Common myeloid progenitor, CD34-positive (primary cell): ENCODE measurements at regions not wholly inside any gene's neighbourhood (a gene's known extent, or its start where the extent isn't known, plus 50 kb on each side); places are given as distances from the start of the nearest gene placed in this dataset.
"Not testable (repeated sequence)": the region's sequence is repeated elsewhere in the genome, so short reads cannot be mapped to it uniquely, and the experiment has no call there.

Experiments used
- CTCF ChIA-PET: fragments of 350-600 bp; sonication (Branson Sonifier 250); formaldehyde crosslinking; loops from one replicate; lab custom pipeline; 2021; ENCODE audit warnings: antibody characterized with exemption; lab: Charles Lee
- POLR2A ChIA-PET: fragments of 350-600 bp; sonication (Branson Sonifier 250); formaldehyde crosslinking; loops from one replicate; lab custom pipeline; 2021; ENCODE audit warnings: antibody characterized with exemption; lab: Charles Lee
- DNase-seq, 3 donors: peaks; one replicate each; pipeline versions ENCODE4 v3.0.0 to v3.0.0-alpha.2; 2013
- H3K27ac ChIP-seq, 2 experiments: 1 replicate in 1 of 2; 2 replicates in 1 of 2; pipeline ENCODE4 v1.7.0; 2013; ENCODE audit warnings: inconsistent platforms in 2 of 2, low read length in 2 of 2, mild to moderate bottlenecking in 2 of 2, low read depth in 1 of 2, moderate library complexity in 1 of 2; ENCODE audit not compliant: severe bottlenecking in 2 of 2, insufficient read depth in 1 of 2, poor library complexity in 1 of 2
- H3K27me3 ChIP-seq, 5 experiments: replicated peaks in 2 of 5; 1 replicate in 3 of 5; 2 replicates in 2 of 5; pipeline versions ENCODE4 v1.6.1 to v1.7.0; 2013; ENCODE audit warnings: low read length in 4 of 5, mild to moderate bottlenecking in 2 of 5, moderate library complexity in 2 of 5, inconsistent platforms in 1 of 5; ENCODE audit not compliant: insufficient read depth in 5 of 5, control insufficient read depth in 4 of 5
- H3K36me3 ChIP-seq, 4 experiments: 1 replicate in 2 of 4; 2 replicates in 2 of 4; pipeline versions ENCODE4 v1.6.1 to v1.7.0; 2013; ENCODE audit warnings: low read length in 3 of 4, control low read depth in 1 of 4, mild to moderate bottlenecking in 1 of 4; ENCODE audit not compliant: control insufficient read depth in 4 of 4, insufficient read depth in 4 of 4
- H3K4me1 ChIP-seq, 4 experiments: 1 replicate in 3 of 4; 2 replicates in 1 of 4; pipeline versions ENCODE4 v1.6.1 to v1.7.1; 2013; ENCODE audit warnings: low read length in 3 of 4, mild to moderate bottlenecking in 3 of 4, control low read depth in 1 of 4, inconsistent platforms in 1 of 4, moderate library complexity in 1 of 4; ENCODE audit not compliant: control insufficient read depth in 4 of 4, insufficient read depth in 4 of 4; ENCODE audit errors: control extremely low read depth in 1 of 4
- H3K4me3 ChIP-seq, 7 experiments: 1 replicate in 4 of 7; 2 replicates in 3 of 7; pipeline versions ENCODE4 v1.5.1 to v1.7.0; 2013; ENCODE audit warnings: mild to moderate bottlenecking in 7 of 7, low read length in 6 of 7, moderate library complexity in 6 of 7, inconsistent platforms in 2 of 7, low read depth in 2 of 7, control low read depth in 1 of 7; ENCODE audit not compliant: insufficient read depth in 4 of 7, control insufficient read depth in 1 of 7; ENCODE audit errors: extremely low read depth in 1 of 7
- H3K9me3 ChIP-seq, 5 experiments: 1 replicate in 4 of 5; 2 replicates in 1 of 5; pipeline versions ENCODE4 v1.6.1 to v1.7.1; 2013; ENCODE audit warnings: low read length in 4 of 5, mild to moderate bottlenecking in 2 of 5, inconsistent platforms in 1 of 5, low read depth in 1 of 5, moderate library complexity in 1 of 5; ENCODE audit not compliant: control insufficient read depth in 4 of 5, insufficient read depth in 2 of 5; ENCODE audit errors: control extremely low read depth in 1 of 5
- WGBS: methylation state at CpG from one replicate; pipeline ENCODE4 v1.1.5; 2013; ENCODE audit not compliant: insufficient coverage; 5-methylcytosine and 5-hydroxymethylcytosine counted together

- 81% methylated on average over 4 of the region's 11 CpGs for WGBS
- H3K4me3 ChIP-seq, H3K27me3 ChIP-seq, H3K4me1 ChIP-seq, H3K27ac ChIP-seq, H3K36me3 ChIP-seq, CTCF ChIA-PET, DNase-seq, H3K9me3 ChIP-seq, POLR2A ChIA-PET: not testable (repeated sequence)
These were observed 59.5 kb upstream of the APOD start for GRCh38 chr3:195643245-195643644.

- H3K27ac ChIP-seq, POLR2A ChIA-PET, H3K4me1 ChIP-seq, H3K27me3 ChIP-seq, H3K4me3 ChIP-seq, H3K36me3 ChIP-seq, H3K9me3 ChIP-seq, CTCF ChIA-PET, DNase-seq: not testable (repeated sequence)
- 88% methylated on average over 9 of the region's 15 CpGs for WGBS
These were observed 58.6 kb upstream of the APOD start for GRCh38 chr3:195642311-195642710.

GRCh38 chr3:195638456-195638855 lies 54.7 kb upstream of the APOD start:
- H3K9me3 ChIP-seq, POLR2A ChIA-PET, H3K27me3 ChIP-seq, H3K27ac ChIP-seq, H3K4me3 ChIP-seq, H3K4me1 ChIP-seq, DNase-seq, H3K36me3 ChIP-seq, CTCF ChIA-PET: not testable (repeated sequence)
- 90% methylated on average over 2 of the region's 10 CpGs for WGBS

DNA sequence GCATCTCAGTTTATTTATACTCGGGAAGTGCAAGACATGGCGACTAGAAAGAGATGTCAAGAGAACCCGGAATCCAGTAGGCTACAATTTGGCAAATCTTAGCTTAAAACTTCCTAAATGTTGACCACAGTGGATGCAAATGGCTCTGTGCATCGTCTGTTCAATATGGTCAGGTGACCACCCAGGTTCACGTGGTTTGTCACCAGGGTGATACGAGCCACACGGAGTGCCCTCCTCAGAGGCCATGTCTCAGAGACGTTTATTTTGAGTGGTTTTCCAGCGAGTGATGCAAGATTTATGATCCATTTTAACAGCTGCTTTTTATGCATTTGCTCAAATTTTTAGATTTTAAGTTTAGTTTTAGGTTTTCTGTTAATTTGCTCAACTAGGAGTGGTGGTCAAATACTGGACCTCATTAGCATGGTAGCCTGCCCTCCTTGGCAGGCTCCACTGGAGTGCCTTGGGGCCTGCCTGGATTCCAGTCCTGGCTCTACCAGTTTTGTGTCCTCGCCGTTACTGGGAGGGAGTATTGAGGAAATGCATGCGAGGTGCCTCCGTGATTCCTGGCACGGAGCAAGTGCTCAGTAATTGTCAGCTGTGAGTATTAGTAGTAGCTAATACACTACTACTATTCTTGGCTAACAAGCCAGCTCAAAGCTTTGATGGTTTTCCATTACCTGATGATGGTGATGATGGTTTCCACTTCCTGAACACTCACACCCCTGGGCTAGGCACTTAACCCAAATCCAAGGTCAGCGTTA lies 53.9 kb upstream of the APOD start:
- DNase-seq, H3K36me3 ChIP-seq, H3K27me3 ChIP-seq, CTCF ChIA-PET, H3K4me3 ChIP-seq, H3K27ac ChIP-seq, H3K9me3 ChIP-seq, H3K4me1 ChIP-seq, POLR2A ChIA-PET: not testable (repeated sequence)
- WGBS: 80% methylated on average over 1 of the region's 15 CpGs

- DNase-seq, H3K36me3 ChIP-seq, H3K4me1 ChIP-seq, H3K27me3 ChIP-seq, CTCF ChIA-PET, POLR2A ChIA-PET, H3K27ac ChIP-seq, H3K4me3 ChIP-seq, H3K9me3 ChIP-seq: not testable (repeated sequence)
- no CpG with 5 or more reads among the region's 7 CpGs for WGBS
These were observed 53.3 kb upstream of the APOD start for GRCh38 chr3:195637011-195637410.

DNA sequence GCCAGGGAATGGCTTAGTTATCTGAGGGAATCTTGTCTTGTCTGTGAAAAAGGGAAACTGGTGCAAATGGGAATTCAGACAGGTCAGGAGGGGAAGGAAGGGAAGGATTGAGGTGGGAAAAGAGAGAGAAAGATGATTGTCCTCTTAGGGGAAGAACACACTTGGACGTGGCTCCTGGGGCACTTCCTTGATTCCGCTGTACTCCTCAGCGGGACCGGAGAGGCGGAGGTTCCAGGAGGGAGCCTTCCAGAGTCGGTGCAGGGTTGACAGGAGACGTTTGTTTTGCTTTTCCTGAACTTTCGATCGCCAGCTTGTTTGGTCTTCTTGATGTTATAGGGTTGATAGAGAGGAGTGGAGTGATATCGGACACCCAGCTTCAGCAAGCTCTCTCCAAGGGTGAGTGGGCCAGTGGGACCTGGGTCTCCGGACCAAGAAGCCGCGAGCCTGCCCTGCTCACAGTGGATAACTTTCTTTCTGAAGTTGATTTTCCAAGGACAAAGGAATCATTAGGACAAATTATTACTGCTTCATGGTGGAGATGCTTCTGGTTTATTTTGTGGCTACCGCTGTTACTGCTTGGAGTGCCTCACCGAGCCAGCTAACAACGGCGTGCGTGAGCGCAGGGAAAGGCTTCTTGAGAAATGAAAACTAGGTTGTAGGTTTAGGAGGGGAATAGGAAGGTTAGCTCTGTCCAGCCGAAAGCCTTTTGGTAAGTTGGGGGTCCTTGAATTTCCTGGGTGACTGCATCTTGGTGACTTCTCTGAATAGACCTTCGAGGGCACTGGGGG lies 52.4 kb upstream of the APOD start:
- WGBS: 81% methylated on average over 5 of the region's 21 CpGs
- DNase-seq, H3K36me3 ChIP-seq, H3K27ac ChIP-seq, H3K9me3 ChIP-seq, CTCF ChIA-PET, H3K27me3 ChIP-seq, H3K4me1 ChIP-seq, POLR2A ChIA-PET: not testable (repeated sequence)
- peak overlapping the region in 2 of 7 experiments; percentile 28 to 36 for H3K4me3 ChIP-seq

DNA sequence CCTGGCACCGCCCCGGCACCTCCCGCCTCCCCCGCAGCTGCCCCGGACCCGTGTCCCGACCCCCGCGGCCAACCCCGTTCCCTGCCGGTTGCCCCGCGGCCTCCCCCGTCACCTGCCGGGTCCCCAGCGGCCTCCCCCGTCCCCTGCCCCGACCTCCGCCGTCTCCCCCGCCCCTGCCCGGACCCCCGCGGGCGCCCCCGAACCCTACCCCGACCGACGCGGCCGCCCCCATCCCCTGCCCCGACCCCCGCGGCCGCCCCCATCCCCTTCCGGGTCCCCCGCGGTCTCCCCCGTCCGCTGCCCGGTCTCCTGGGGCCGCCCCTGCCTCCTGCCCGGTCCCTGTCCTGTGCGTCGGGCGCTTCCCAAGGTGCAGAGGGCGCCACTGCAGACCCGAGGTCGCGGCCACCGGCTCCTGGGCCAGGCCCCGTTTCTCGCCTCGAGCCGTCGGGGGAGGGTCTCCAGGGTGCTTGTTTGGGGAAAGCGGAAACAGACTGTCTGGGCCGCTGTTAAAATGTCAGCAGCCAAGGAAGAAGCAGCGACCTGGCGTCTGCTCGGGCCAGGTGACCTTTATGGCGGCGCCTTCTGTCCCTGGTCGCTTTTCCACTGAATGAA lies 51.6 kb upstream of the APOD start:
- WGBS: no CpG with 5 or more reads among the region's 64 CpGs
- CTCF ChIA-PET, H3K4me3 ChIP-seq, H3K27ac ChIP-seq, H3K4me1 ChIP-seq, DNase-seq, H3K27me3 ChIP-seq, POLR2A ChIA-PET, H3K9me3 ChIP-seq, H3K36me3 ChIP-seq: not testable (repeated sequence)
